ENCODE measurements at regions not wholly inside any gene's neighbourhood (a gene's known extent, or its start where the extent isn't known, plus 50 kb on each side); places are given as distances from the start of the nearest gene placed in this dataset.

DNA sequence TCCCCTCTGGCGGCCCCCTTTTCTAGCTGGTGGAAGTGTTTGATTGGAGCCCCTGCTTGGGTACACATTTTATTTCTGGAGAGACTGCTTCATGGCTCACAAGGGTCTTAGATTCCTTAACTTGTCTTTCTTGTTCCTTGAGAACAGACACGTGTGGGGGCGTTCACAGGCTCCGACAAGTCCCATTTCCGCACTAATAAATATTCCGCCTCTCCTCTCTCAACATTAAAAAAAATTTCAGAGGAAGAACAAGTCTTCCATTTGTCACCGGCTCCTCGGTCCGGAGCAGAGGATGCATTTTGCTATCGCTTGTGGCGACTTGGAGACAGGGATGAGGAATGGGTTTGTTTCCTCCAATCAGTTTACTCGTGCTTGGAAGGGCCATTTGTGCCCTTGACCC is 134.0 kb upstream of the PODXL start:
- Histone ChIP-seq H3K9me2 (replicated peaks; ENCODE audit: control insufficient read depth, low read length) (no peaks in the 10 kb centered on the region), H3K27me3 (ENCODE audit: control insufficient read depth, low read length) (no peaks in the 10 kb centered on the region), H3K36me3 (ENCODE audit: control insufficient read depth, low read length) (no peaks in the 10 kb centered on the region), H3K27ac (ENCODE audit: low read depth, low read length) (no peak overlapping the region), H3K4me3 (ENCODE audit: low read length) (no peak overlapping the region), H3K79me2 (ENCODE audit: control insufficient read depth, low read length) (no peaks in the 10 kb centered on the region), H3K4me2 (ENCODE audit: low read length) (no peak overlapping the region), H4K20me1 (ENCODE audit: control insufficient read depth, insufficient read depth, low read depth, low read length) (no peaks in the 10 kb centered on the region), H3K9me3 (ENCODE audit: control insufficient read depth, insufficient read depth, low read length) (no peaks in the 10 kb centered on the region), H3F3A (ENCODE audit: control insufficient read depth, insufficient read depth) (no peaks in the 10 kb centered on the region), H3K4me1 (ENCODE audit: control insufficient read depth, low read length) (no peaks in the 10 kb centered on the region)
- TF ChIP-seq, protein P1, sequence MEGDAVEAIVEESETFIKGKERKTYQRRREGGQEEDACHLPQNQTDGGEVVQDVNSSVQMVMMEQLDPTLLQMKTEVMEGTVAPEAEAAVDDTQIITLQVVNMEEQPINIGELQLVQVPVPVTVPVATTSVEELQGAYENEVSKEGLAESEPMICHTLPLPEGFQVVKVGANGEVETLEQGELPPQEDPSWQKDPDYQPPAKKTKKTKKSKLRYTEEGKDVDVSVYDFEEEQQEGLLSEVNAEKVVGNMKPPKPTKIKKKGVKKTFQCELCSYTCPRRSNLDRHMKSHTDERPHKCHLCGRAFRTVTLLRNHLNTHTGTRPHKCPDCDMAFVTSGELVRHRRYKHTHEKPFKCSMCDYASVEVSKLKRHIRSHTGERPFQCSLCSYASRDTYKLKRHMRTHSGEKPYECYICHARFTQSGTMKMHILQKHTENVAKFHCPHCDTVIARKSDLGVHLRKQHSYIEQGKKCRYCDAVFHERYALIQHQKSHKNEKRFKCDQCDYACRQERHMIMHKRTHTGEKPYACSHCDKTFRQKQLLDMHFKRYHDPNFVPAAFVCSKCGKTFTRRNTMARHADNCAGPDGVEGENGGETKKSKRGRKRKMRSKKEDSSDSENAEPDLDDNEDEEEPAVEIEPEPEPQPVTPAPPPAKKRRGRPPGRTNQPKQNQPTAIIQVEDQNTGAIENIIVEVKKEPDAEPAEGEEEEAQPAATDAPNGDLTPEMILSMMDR (IDR thresholded peaks at IDR 0.05; ENCODE audit: low read depth, low read length, poor library complexity, severe bottlenecking): no peak
- no peak for TF ChIP-seq EZH2phosphoT487 (IDR thresholded peaks at IDR 0.05; ENCODE audit: borderline replicate concordance, low read length)

DNA sequence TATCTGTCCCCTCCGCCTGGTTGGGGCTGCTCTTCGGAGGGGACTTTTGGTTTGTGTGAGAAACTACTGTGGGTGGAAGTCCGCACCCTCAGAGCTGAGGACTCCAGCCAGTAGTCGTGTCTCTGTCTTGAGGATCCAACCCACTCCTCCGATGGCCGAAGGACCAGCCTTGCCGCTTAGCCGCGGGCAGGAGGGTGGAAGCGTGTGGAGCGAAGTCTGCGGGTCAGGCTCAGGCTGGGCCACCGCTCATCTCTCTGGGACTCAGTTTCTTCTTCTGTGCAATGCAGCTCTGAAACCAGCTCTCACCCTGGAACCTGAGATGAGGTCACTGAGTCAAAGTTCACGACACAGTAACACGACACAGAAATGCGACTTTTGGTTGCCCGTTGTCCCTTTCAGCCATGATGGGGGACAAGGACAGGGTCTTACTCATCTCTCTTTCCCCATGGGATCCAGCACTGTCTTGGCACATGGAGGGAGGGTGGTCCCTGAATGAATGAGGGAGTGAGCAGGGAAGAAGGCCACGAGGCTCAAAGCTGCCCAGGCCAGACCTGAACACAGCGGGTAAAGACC is 133.3 kb upstream of the PODXL start:
- H3K4me1 ChIP-seq (ENCODE audit: control insufficient read depth, low read length): no peaks in the 10 kb centered on the region
- H3K9me3 ChIP-seq (ENCODE audit: control insufficient read depth, insufficient read depth, low read length): no peaks in the 10 kb centered on the region
- H3K27ac ChIP-seq (ENCODE audit: low read depth, low read length): no peak overlapping the region
- H3K27me3 ChIP-seq (ENCODE audit: control insufficient read depth, low read length): no peaks in the 10 kb centered on the region
- no peaks in the 10 kb centered on the region for H3F3A ChIP-seq (ENCODE audit: control insufficient read depth, insufficient read depth)
- no peaks in the 10 kb centered on the region for H4K20me1 ChIP-seq (ENCODE audit: control insufficient read depth, insufficient read depth, low read depth, low read length)
- no peak overlapping the region for H3K4me2 ChIP-seq (ENCODE audit: low read length)
- TF ChIP-seq, protein P1 (IDR thresholded peaks at IDR 0.05; ENCODE audit: low read depth, low read length, poor library complexity, severe bottlenecking): no peak
- TF ChIP-seq EZH2phosphoT487 (IDR thresholded peaks at IDR 0.05; ENCODE audit: borderline replicate concordance, low read length): no peak
- H3K79me2 ChIP-seq (ENCODE audit: control insufficient read depth, low read length): no peaks in the 10 kb centered on the region
- H3K9me2 ChIP-seq (replicated peaks; ENCODE audit: control insufficient read depth, low read length): no peaks in the 10 kb centered on the region
- H3K4me3 ChIP-seq (ENCODE audit: low read length): no peak overlapping the region
- H3K36me3 ChIP-seq (ENCODE audit: control insufficient read depth, low read length): no peaks in the 10 kb centered on the region

DNA sequence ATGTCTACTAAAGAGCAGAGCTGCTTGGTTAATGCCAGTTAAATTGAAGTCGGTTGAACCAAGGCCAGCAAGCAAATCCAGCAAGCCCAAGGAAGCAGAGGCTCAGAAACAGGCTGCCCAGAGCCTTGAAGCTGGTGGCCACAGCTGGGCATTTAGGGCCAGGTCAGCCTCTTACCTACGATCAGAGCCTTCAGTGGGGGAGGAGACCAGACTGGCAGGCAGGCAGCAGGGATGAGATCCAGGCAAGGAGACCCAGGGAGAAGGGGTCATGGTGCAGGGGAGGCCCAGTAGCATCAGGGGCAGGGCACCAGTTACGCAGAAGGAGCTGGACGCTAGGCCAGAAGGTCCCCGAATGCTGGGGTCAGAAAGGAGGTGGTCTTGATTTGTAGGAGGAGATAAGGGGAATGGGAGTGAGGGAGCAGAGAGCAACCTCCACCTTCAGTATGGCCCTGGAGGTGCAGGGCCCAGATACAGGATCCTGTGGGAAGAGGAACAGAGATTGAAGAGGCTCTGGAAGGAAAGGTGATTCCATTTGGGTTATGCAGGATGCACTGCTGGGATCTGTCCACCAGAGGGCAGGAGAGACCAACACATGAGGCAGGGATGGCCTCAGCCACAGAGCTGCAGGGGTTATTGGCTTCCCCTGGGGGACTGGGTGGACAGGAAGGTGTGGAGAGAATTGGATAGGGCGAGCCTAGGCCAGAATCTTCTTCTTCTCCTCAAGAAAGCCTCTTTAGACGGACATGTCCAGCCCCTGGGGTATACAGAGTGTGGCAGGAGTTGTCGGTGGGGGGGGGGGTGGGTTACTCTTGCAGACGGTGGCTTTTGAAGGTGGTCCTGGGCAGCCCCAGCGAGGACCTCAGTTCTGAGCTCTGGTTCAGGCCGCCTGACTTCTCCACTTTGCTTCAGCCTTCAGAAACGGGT is 132.6 kb upstream of the PODXL start:
- Histone ChIP-seq H3K4me3 (ENCODE audit: low read length) (no peak overlapping the region), H3K4me1 (ENCODE audit: control insufficient read depth, low read length) (no peaks in the 10 kb centered on the region), H3F3A (ENCODE audit: control insufficient read depth, insufficient read depth) (no peaks in the 10 kb centered on the region), H3K36me3 (ENCODE audit: control insufficient read depth, low read length) (no peaks in the 10 kb centered on the region), H3K4me2 (ENCODE audit: low read length) (no peak overlapping the region), H4K20me1 (ENCODE audit: control insufficient read depth, insufficient read depth, low read depth, low read length) (no peaks in the 10 kb centered on the region), H3K27me3 (ENCODE audit: control insufficient read depth, low read length) (no peaks in the 10 kb centered on the region), H3K27ac (ENCODE audit: low read depth, low read length) (no peak overlapping the region), H3K79me2 (ENCODE audit: control insufficient read depth, low read length) (no peaks in the 10 kb centered on the region), H3K9me2 (replicated peaks; ENCODE audit: control insufficient read depth, low read length) (no peaks in the 10 kb centered on the region), H3K9me3 (ENCODE audit: control insufficient read depth, insufficient read depth, low read length) (no peaks in the 10 kb centered on the region)
- TF ChIP-seq EZH2phosphoT487 (IDR thresholded peaks at IDR 0.05; ENCODE audit: borderline replicate concordance, low read length): no peak
- TF ChIP-seq, protein P1 (IDR thresholded peaks at IDR 0.05; ENCODE audit: low read depth, low read length, poor library complexity, severe bottlenecking): peak; percentile 97
